CD4-positive, alpha-beta T cell treated with Interleukin-4 for 4 hours (primary cell): ENCODE measurements at regions not wholly inside any gene's neighbourhood (a gene's known extent, or its start where the extent isn't known, plus 50 kb on each side); places are given as distances from the start of the nearest gene placed in this dataset.
"Not testable (repeated sequence)": the region's sequence is repeated elsewhere in the genome, so short reads cannot be mapped to it uniquely, and the experiment has no call there.

Source experiments
- DNase-seq: peaks from one replicate; pipeline ENCODE4 v3.0.0-alpha.2; 2020

GRCh38 chr4:30838331-30838730 lies 118.2 kb downstream of the PCDH7 start:
- no peak for DNase-seq

DNA sequence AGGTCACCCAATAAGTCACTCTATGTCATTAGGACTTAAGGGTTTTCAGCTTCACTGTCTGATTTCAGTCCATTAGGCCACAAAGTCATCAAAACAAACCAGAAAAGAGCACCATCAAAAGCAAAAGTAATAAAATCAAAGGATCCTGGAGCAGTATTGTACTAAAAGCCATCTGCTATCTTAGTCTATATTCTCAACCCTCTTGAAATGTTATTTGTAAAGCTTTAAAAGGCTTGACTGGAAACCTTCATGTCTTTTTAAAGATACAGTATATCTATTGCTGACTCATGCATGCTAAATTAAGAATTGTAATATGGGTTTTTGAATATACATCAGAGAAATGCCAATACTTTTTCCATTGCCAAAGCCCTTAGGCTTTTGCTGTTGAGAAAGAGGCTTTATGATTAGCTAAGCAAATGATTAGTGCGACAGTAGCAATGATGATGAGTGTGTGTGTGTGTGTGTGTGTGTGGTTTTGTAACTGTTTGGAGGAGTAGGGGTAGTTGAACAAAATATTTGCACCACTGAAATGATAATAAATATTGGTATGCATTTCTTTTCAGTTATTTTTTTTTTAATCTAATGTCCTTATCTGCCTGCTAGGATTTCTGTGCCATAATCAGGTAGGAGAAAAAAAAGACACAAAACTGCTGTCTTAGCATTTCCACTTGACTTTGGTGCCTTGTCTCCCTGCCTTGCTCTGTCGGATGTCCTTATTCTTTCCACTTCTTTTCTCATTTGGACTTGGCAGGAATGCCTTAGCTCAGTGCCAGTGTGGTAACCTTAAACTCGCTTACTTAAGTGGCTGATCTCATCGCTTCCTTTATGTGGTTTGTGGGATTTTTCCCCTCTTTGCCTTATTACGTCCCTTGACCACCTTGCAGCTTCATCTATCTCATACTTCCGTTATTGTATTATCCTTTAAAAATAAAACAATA lies 119.7 kb downstream of the PCDH7 start:
- DNase-seq = no peak

DNA sequence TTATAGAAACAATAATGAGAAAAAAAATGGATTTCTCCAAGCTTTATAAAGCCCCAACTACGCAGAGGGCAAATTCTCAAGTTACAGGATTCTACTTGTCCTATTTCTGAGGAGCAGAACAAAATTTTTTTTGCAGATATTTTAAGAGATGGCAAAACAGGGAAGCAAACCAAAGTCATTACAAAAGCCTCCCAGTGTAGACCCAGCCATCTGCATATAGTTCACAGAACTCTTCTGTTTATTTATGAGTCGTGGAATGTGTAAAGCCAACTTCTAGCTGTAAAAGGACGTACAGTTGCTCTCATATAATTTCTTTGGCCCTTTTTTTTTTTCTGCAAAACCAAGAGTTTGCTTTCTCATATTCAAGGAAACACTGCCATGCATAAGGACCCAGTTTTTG lies 120.4 kb downstream of the PCDH7 start:
- DNase-seq = no peak

GRCh38 chr4:30842142-30842541 lies 122.0 kb downstream of the PCDH7 start:
- no peak for DNase-seq

- DNase-seq = no peak
These were observed 122.5 kb downstream of the PCDH7 start for GRCh38 chr4:30842689-30843088.

GRCh38 chr4:30844861-30845582 lies 124.9 kb downstream of the PCDH7 start:
- DNase-seq = no peak

DNA sequence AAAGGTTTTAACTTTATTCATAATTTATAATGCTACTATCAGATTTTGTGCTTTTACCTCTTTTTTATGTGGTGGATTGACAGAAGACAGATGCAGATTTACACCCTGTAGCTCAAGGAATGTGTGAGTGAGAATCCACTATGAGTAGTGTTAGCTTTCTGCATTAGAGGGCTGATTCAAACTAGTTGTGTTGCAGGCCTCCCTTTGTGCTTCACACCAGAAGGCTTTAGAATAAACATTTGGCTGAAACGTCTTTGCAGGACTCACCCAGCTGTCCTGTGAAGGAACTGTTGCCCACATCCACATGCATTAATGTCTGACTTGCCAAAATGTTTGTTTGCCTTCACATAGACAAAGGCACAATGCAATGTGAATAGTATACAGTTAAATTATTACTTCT lies 127.0 kb downstream of the PCDH7 start:
- no peak for DNase-seq

GRCh38 chr4:30847958-30848357 lies 127.8 kb downstream of the PCDH7 start:
- no peak for DNase-seq

- no peak for DNase-seq
These were observed 134.4 kb downstream of the PCDH7 start for GRCh38 chr4:30854531-30854930.

- no peak for DNase-seq
These were observed 135.1 kb downstream of the PCDH7 start for GRCh38 chr4:30855232-30855631.

GRCh38 chr4:30856795-30857564 lies 136.8 kb downstream of the PCDH7 start:
- DNase-seq = no peak

- no peak for DNase-seq
These were observed 140.8 kb downstream of the PCDH7 start for GRCh38 chr4:30860978-30861377.

DNA sequence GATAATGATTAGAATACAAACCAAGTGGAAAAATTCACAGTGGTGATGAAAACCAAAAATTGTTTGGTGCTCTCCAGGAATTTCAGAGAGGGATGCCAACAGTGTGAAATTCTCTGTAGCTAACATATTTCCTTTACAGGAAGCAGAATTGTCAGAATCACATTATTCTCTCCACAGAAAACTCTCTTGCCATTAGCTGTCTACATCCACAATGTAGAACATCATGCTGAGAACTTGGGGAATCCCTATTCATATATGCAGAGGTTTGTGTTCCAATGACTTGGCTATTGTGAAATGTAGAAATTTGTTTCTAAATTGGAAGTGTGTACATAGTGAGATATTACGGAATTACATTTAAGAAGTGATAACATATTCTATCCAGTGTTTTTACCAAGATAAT lies 142.0 kb downstream of the PCDH7 start:
- DNase-seq = no peak

GRCh38 chr4:30863021-30863420 lies 142.9 kb downstream of the PCDH7 start:
- DNase-seq = no peak

- no peak for DNase-seq
These were observed 145.5 kb downstream of the PCDH7 start for GRCh38 chr4:30865691-30866090.

DNA sequence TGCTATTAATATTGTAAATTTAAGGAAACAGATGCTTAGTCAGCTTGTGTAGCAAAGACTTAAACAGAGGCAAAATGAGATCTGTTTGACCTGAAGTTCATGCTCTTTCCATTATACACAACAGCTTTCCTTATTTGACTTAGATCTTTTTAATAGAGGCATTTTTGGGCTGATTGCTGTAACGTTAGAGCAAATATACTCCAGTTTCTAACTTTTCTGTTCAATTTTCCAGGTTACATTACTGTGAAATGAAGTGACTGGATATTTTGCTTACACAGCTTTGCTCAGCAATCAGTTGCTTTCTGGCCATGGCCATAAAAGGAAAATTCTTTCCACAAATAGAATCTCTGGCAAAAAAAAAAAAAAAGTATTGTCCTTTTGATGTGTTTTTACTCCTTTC lies 146.2 kb downstream of the PCDH7 start:
- DNase-seq = no peak

DNA sequence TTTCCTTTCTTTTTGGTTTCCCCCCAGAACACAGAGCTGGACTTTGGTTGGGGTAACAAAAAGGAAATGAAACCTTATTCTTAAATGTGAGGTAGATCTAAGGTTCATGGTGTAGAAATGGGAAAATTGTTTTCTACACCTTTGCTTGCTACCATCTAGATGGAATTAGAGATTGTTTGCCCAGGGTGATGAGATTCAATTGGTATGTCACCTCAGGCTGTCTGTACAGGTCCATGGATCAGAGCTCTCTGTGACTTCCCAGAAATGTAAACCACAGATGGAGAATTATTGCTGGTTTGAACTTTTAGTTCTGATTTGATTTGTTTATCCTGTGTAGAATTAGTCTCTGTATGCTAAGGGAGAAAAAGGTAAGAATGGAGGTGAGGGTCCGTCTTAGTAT lies 146.7 kb downstream of the PCDH7 start:
- no peak for DNase-seq

- DNase-seq = no peak
These were observed 147.3 kb downstream of the PCDH7 start for GRCh38 chr4:30867427-30867826.

DNA sequence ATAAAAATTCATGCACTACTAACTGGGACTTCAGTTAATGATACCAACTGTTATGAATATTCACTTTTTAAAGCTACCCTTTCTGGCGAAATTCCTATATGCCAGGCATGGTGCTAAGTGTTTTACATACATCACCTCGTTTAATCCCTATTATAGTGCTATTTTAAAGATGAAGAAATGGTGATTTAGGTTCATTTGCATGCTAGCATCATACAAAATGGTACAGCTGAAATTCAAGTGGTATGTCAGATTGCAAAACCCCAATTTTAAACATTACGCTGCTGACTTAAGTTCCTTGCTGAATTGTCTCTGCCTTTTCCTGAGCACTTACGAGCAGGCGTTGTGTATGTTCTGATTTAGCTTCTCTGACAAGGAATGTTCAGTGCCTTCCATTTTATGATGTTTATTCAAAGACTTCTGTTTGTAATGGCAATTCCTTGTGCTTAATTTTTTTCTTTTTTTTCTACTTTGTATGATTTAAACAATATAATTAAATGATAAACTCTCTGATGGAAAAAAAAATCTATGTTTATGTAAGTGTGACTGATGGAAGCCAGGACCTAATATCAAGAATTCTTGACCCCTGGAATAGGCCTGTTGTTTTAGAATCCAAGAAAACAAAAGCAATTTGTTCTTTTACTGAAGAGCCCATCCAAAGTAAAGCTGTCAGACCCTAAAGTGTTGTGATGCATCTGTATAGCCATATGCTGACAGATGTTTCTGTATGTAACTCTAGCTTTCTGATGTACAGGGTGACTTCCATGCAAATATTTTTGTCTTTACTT lies 148.1 kb downstream of the PCDH7 start:
- no peak for DNase-seq

DNA sequence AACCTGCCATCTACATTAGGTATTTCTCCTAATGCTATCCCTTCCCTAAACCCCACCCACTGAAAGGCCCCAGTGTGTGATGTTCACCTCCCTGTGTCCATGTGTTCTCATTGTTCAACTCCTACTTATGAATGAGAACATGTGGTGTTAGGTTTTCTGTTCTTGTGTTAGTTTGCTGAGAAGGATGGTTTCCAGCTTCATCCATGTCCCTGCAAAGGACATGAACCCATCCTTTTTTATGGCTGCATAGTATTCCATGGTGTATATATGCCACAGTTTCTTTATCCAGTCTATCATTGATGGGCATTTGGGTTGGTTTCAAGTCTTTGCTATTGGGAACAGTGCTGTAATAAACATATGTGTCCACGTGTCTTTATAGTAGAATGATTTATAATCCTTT lies 149.2 kb downstream of the PCDH7 start:
- not testable (repeated sequence) for DNase-seq

- no peak for DNase-seq
These were observed 150.3 kb downstream of the PCDH7 start for GRCh38 chr4:30870513-30870912.

GRCh38 chr4:30875658-30876269 lies 155.6 kb downstream of the PCDH7 start:
- DNase-seq = no peak
